Neural cell (in vitro differentiated cells): ENCODE measurements at regions not wholly inside any gene's neighbourhood (a gene's known extent, or its start where the extent isn't known, plus 50 kb on each side); places are given as distances from the start of the nearest gene placed in this dataset.

Experiments
- H2AFZ ChIP-seq: fragments of 200-600, 300-800 bp; sonication (generic), shearing (Covaris generic); 2 replicates; pipeline ENCODE4 v1.6.0; 2014; ENCODE audit warnings: low read depth, mild to moderate bottlenecking, antibody characterized with exemption, low read length, moderate library complexity
- H3F3A ChIP-seq: fragments of 200-600 bp; shearing (Covaris generic); 2 replicates; pipeline ENCODE4 v1.6.1; 2016; ENCODE audit warnings: mild to moderate bottlenecking, moderate library complexity, mixed read lengths, antibody characterized with exemption, low read length; ENCODE audit not compliant: insufficient read depth, poor library complexity, severe bottlenecking
- H3K27ac ChIP-seq: fragments of 200-600, 300-800 bp; sonication (generic), shearing (Covaris generic); 2 replicates; pipeline ENCODE4 v1.5.1; 2014; ENCODE audit warnings: mild to moderate bottlenecking, low read length, moderate library complexity
- H3K27me3 ChIP-seq: fragments of 300-800, 200-600 bp; sonication (generic), shearing (Covaris generic); 2 replicates; pipeline ENCODE4 v1.6.0; 2014; ENCODE audit warnings: mild to moderate bottlenecking, low read depth, low read length, moderate library complexity; ENCODE audit not compliant: insufficient read depth
- H3K36me3 ChIP-seq: fragments of 300-800, 200-600 bp; sonication (generic), shearing (Covaris generic); 2 replicates; pipeline ENCODE4 v1.5.1; 2014; ENCODE audit warnings: mild to moderate bottlenecking, antibody characterized with exemption, low read length, moderate library complexity; ENCODE audit not compliant: insufficient read depth
- H3K4me2 ChIP-seq: fragments of 300-800, 200-600 bp; sonication (generic), shearing (Covaris generic); 2 replicates; pipeline ENCODE4 v1.6.0; 2014; ENCODE audit warnings: mild to moderate bottlenecking, low read length
- H3K4me3 ChIP-seq: fragments of 300-800, 200-600 bp; sonication (generic), shearing (Covaris generic); 2 replicates; pipeline ENCODE4 v1.5.1; 2014; ENCODE audit warnings: mild to moderate bottlenecking, low read length, moderate library complexity
- H3K79me2 ChIP-seq: fragments of 200-600 bp; shearing (Covaris generic); replicated peaks from 2 replicates; pipeline ENCODE4 v1.6.0; 2014; ENCODE audit warnings: mild to moderate bottlenecking, low read length, moderate library complexity; ENCODE audit not compliant: insufficient read depth
- H3K9ac ChIP-seq: fragments of 300-800, 200-600 bp; sonication (generic), shearing (Covaris generic); 2 replicates; pipeline ENCODE4 v1.6.1; 2016; ENCODE audit warnings: mild to moderate bottlenecking, low read length, mixed read lengths
- H3K9me2 ChIP-seq: fragments of 200-600 bp; shearing (Covaris generic); 2 replicates; pipeline ENCODE4 v1.6.1; 2016; ENCODE audit warnings: mild to moderate bottlenecking, low read length, mixed read lengths; ENCODE audit not compliant: insufficient read depth
- H3K9me3 ChIP-seq: fragments of 200-600, 300-800 bp; sonication (generic), shearing (Covaris generic); 2 replicates; pipeline ENCODE4 v1.6.1; 2016; ENCODE audit warnings: mild to moderate bottlenecking, mixed run types, low read length, moderate library complexity, mixed read lengths
- H4K20me1 ChIP-seq: fragments of 200-600 bp; shearing (Covaris generic); 2 replicates; pipeline ENCODE4 v1.6.1; 2016; ENCODE audit warnings: mild to moderate bottlenecking, mixed run types; ENCODE audit not compliant: insufficient read depth
- EP300 ChIP-seq: fragments of 450-650 bp; conservative IDR thresholded peaks from 2 replicates; pipeline ENCODE4 v1.6.1; 2014; ENCODE audit warnings: antibody characterized with exemption, mild to moderate bottlenecking, moderate library complexity; ENCODE audit not compliant: poor library complexity, severe bottlenecking
- EZH2 ChIP-seq: fragments of 200-600, 300-800 bp; shearing (Covaris generic), sonication (generic); IDR thresholded peaks from 2 replicates; pipeline ENCODE4 v1.6.1; 2014; ENCODE audit warnings: antibody characterized with exemption, low read length, borderline replicate concordance, mild to moderate bottlenecking; ENCODE audit not compliant: insufficient read depth, poor library complexity, severe bottlenecking
- MXI1 ChIP-seq: fragments of 450-650 bp; conservative IDR thresholded peaks from 2 replicates; pipeline ENCODE4 v1.6.1; 2014; ENCODE audit warnings: antibody characterized with exemption, mild to moderate bottlenecking; ENCODE audit not compliant: poor library complexity, severe bottlenecking
- POLR2AphosphoS5 ChIP-seq: IDR thresholded peaks from 2 replicates; pipeline ENCODE4 v1.6.1; 2012
- RAD21 ChIP-seq: fragments of 450-650 bp; conservative IDR thresholded peaks from 2 replicates; pipeline ENCODE4 v1.6.1; 2014; ENCODE audit warnings: antibody characterized with exemption, mild to moderate bottlenecking, moderate library complexity
- SMC3 ChIP-seq: fragments of 450-650 bp; conservative IDR thresholded peaks from 2 replicates; pipeline ENCODE4 v1.6.1; 2014; ENCODE audit warnings: antibody characterized with exemption, mild to moderate bottlenecking, moderate library complexity; ENCODE audit not compliant: poor library complexity
- TAF1 ChIP-seq: IDR thresholded peaks from 2 replicates; pipeline ENCODE4 v1.6.1; 2012; ENCODE audit warnings: low read depth
- TF ChIP-seq, protein P1 (sequence below): fragments of 450-650 bp; IDR thresholded peaks from 2 replicates; pipeline ENCODE4 v1.5.1; 2014; ENCODE audit warnings: antibody characterized with exemption, mild to moderate bottlenecking, moderate library complexity; ENCODE audit not compliant: poor library complexity, severe bottlenecking
- TF ChIP-seq, protein P2 (sequence below): IDR thresholded peaks from 2 replicates; pipeline ENCODE4 v1.6.1; 2012; ENCODE audit warnings: borderline replicate concordance

DNA sequence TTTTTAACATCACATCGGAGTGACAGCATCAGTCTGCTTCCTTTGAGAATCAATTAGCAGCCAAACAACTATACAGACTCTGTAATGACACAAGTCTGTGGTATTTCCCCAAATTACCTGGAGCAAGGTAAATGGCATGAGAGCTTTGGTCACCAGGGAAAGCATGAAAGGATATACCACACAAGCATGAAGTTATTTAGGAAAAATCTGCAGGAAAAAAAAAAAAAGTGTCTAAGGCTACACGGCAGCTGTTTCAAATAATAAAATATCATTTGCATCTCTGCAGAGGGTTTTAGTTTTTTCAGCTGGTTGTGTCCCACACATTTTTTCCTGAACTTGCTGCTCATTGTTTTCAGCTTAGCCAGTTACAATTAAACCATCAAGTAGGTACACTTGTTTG, 234.7 kb downstream of the TTLL7 start:
- no peak overlapping the region for H3K9ac ChIP-seq
- H3K9me3 ChIP-seq, result no peaks in the 10 kb centered on the region
- H3K36me3 ChIP-seq, result no peaks in the 10 kb centered on the region
- H3F3A ChIP-seq, result peaks cover 3% of the 10 kb centered on the region
- H3K9me2 ChIP-seq, result no peaks in the 10 kb centered on the region
- no peaks in the 10 kb centered on the region for H3K79me2 ChIP-seq
- H3K27ac ChIP-seq, result no peak overlapping the region
- H3K4me2 ChIP-seq, result no peak overlapping the region
- H2AFZ ChIP-seq, result no peak overlapping the region
- TF ChIP-seq, protein P1, sequence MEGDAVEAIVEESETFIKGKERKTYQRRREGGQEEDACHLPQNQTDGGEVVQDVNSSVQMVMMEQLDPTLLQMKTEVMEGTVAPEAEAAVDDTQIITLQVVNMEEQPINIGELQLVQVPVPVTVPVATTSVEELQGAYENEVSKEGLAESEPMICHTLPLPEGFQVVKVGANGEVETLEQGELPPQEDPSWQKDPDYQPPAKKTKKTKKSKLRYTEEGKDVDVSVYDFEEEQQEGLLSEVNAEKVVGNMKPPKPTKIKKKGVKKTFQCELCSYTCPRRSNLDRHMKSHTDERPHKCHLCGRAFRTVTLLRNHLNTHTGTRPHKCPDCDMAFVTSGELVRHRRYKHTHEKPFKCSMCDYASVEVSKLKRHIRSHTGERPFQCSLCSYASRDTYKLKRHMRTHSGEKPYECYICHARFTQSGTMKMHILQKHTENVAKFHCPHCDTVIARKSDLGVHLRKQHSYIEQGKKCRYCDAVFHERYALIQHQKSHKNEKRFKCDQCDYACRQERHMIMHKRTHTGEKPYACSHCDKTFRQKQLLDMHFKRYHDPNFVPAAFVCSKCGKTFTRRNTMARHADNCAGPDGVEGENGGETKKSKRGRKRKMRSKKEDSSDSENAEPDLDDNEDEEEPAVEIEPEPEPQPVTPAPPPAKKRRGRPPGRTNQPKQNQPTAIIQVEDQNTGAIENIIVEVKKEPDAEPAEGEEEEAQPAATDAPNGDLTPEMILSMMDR, result no peak
- TF ChIP-seq TAF1, result no peak
- TF ChIP-seq, protein P2, sequence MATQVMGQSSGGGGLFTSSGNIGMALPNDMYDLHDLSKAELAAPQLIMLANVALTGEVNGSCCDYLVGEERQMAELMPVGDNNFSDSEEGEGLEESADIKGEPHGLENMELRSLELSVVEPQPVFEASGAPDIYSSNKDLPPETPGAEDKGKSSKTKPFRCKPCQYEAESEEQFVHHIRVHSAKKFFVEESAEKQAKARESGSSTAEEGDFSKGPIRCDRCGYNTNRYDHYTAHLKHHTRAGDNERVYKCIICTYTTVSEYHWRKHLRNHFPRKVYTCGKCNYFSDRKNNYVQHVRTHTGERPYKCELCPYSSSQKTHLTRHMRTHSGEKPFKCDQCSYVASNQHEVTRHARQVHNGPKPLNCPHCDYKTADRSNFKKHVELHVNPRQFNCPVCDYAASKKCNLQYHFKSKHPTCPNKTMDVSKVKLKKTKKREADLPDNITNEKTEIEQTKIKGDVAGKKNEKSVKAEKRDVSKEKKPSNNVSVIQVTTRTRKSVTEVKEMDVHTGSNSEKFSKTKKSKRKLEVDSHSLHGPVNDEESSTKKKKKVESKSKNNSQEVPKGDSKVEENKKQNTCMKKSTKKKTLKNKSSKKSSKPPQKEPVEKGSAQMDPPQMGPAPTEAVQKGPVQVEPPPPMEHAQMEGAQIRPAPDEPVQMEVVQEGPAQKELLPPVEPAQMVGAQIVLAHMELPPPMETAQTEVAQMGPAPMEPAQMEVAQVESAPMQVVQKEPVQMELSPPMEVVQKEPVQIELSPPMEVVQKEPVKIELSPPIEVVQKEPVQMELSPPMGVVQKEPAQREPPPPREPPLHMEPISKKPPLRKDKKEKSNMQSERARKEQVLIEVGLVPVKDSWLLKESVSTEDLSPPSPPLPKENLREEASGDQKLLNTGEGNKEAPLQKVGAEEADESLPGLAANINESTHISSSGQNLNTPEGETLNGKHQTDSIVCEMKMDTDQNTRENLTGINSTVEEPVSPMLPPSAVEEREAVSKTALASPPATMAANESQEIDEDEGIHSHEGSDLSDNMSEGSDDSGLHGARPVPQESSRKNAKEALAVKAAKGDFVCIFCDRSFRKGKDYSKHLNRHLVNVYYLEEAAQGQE, result no peak
- TF ChIP-seq MXI1, result no peak
- TF ChIP-seq RAD21, result no peak
- no peak for TF ChIP-seq EZH2
- TF ChIP-seq POLR2AphosphoS5, result no peak
- no peak for TF ChIP-seq EP300
- no peak for TF ChIP-seq SMC3
- H3K27me3 ChIP-seq, result no peaks in the 10 kb centered on the region
- no peaks in the 10 kb centered on the region for H4K20me1 ChIP-seq
- H3K4me3 ChIP-seq, result no peak overlapping the region

DNA sequence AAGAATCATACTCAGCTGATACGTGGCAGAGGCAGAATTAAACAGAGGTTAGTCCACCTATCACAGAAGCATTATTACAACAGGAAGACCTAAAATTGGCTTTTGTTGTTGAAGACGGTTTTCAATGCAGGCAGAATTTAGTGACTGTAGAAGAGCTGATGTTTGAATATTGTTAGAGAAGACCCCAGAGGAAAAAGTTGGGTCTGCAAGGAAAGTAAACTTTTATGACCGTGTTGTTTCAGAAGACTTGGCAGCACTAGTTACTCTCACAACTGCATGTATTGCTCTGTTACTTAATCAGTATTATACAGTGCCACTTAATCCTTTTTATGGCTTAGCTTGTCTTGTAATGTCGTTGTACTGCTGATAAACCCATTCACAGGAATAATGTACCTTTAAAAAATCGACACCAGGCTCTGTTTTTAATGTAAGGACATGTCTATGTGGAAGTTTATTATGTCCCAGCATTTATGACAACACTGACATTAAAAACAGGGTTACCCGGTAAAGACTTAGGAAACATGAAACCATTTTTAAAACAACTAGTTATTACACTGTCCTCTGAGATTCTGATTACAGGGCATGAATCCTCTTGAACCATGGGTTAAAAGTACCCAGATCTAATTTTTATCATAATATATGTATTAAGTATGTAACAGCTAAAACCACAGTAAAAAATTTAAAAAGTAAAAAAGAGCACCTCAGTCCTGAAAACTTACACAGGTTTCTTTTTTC, 235.4 kb downstream of the TTLL7 start:
- H3F3A ChIP-seq, result peaks cover 3% of the 10 kb centered on the region
- no peak overlapping the region for H2AFZ ChIP-seq
- H3K27me3 ChIP-seq, result no peaks in the 10 kb centered on the region
- H4K20me1 ChIP-seq, result no peaks in the 10 kb centered on the region
- no peaks in the 10 kb centered on the region for H3K36me3 ChIP-seq
- H3K9ac ChIP-seq, result no peak overlapping the region
- no peak overlapping the region for H3K4me3 ChIP-seq
- H3K27ac ChIP-seq, result no peak overlapping the region
- H3K9me2 ChIP-seq, result no peaks in the 10 kb centered on the region
- H3K79me2 ChIP-seq, result no peaks in the 10 kb centered on the region
- no peak for TF ChIP-seq EZH2
- TF ChIP-seq, protein P2, result no peak
- no peak for TF ChIP-seq TAF1
- TF ChIP-seq POLR2AphosphoS5, result no peak
- TF ChIP-seq RAD21, result no peak
- no peak for TF ChIP-seq MXI1
- H3K4me2 ChIP-seq, result no peak overlapping the region
- H3K9me3 ChIP-seq, result no peaks in the 10 kb centered on the region
